ENCODE measurements at regions not wholly inside any gene's neighbourhood (a gene's known extent, or its start where the extent isn't known, plus 50 kb on each side); places are given as distances from the start of the nearest gene placed in this dataset.

DNA sequence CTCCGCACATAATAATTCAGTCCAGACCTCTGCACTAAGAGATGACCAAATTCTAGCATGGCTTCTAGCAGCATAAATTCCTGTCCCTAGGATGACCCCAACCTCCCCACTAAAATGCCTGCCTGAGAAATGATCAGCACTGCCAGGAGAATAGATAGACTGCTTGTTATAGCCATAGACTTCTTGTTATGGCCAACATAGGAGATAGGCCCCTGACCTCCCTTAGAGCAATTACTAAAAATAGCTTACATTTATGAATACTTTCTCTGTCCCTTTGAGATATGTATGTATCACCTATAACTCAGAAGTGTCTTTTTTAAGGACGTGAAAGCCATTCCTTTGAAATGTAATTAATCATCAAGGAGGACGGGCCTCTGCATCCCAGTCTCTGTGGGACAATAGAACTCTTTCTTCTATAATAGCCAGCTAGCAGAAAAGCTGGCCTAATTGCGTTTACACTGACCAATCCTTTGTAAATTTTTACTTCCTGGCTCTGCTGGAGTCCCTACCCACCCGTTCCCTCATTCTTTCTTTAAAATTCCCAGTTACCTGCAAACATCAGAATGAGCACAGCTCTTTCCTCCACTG lies 1002.7 kb downstream of the CDH18 start:
- H3K79me2 ChIP-seq (ENCODE audit: control insufficient read depth, low read length): no peaks in the 10 kb centered on the region
- H3K4me3 ChIP-seq (ENCODE audit: low read length): no peak overlapping the region
- no peak overlapping the region for H3K4me2 ChIP-seq (ENCODE audit: low read length)
- no peaks in the 10 kb centered on the region for H3K27me3 ChIP-seq (ENCODE audit: control insufficient read depth, low read length)
- H3K4me1 ChIP-seq (ENCODE audit: control insufficient read depth, low read length): no peaks in the 10 kb centered on the region
- TF ChIP-seq, protein P1, sequence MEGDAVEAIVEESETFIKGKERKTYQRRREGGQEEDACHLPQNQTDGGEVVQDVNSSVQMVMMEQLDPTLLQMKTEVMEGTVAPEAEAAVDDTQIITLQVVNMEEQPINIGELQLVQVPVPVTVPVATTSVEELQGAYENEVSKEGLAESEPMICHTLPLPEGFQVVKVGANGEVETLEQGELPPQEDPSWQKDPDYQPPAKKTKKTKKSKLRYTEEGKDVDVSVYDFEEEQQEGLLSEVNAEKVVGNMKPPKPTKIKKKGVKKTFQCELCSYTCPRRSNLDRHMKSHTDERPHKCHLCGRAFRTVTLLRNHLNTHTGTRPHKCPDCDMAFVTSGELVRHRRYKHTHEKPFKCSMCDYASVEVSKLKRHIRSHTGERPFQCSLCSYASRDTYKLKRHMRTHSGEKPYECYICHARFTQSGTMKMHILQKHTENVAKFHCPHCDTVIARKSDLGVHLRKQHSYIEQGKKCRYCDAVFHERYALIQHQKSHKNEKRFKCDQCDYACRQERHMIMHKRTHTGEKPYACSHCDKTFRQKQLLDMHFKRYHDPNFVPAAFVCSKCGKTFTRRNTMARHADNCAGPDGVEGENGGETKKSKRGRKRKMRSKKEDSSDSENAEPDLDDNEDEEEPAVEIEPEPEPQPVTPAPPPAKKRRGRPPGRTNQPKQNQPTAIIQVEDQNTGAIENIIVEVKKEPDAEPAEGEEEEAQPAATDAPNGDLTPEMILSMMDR (IDR thresholded peaks at IDR 0.05; ENCODE audit: low read depth, low read length, poor library complexity, severe bottlenecking): no peak
- no peak for TF ChIP-seq EZH2phosphoT487 (IDR thresholded peaks at IDR 0.05; ENCODE audit: borderline replicate concordance, low read length)
- no peaks in the 10 kb centered on the region for H3F3A ChIP-seq (ENCODE audit: control insufficient read depth, insufficient read depth)
- no peaks in the 10 kb centered on the region for H4K20me1 ChIP-seq (ENCODE audit: control insufficient read depth, insufficient read depth, low read depth, low read length)
- no peaks in the 10 kb centered on the region for H3K9me2 ChIP-seq (replicated peaks; ENCODE audit: control insufficient read depth, low read length)
- H3K27ac ChIP-seq (ENCODE audit: low read depth, low read length): no peak overlapping the region
- no peaks in the 10 kb centered on the region for H3K36me3 ChIP-seq (ENCODE audit: control insufficient read depth, low read length)
- no peaks in the 10 kb centered on the region; the same call in 1 of the 2 replicates for H3K9me3 ChIP-seq (ENCODE audit: control insufficient read depth, insufficient read depth, low read length)

DNA sequence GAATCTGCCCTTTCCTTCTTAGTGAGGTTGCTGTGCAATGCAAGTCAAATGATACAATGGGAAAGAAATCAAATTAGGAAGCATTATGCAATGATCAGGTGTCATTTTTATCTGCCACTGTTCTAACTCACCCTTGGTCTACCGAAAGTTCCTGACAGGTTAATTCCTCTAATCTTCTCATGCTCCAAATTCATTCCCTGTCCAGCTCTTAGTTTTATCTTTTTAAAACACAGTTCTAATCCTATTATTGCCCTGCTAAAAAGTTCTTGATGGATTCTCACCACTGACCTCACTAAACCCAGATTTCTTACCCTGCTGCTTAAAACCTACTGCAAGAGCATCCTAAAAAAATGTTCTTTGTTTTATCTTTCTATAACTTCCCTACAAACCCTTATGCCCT lies 1000.9 kb downstream of the CDH18 start:
- Histone ChIP-seq H3F3A (ENCODE audit: control insufficient read depth, insufficient read depth) (no peaks in the 10 kb centered on the region), H3K36me3 (ENCODE audit: control insufficient read depth, low read length) (no peaks in the 10 kb centered on the region), H3K9me2 (replicated peaks; ENCODE audit: control insufficient read depth, low read length) (no peaks in the 10 kb centered on the region), H4K20me1 (ENCODE audit: control insufficient read depth, insufficient read depth, low read depth, low read length) (no peaks in the 10 kb centered on the region), H3K27ac (ENCODE audit: low read depth, low read length) (no peak overlapping the region), H3K9me3 (ENCODE audit: control insufficient read depth, insufficient read depth, low read length) (no peaks in the 10 kb centered on the region; the same call in 1 of the 2 replicates), H3K4me3 (ENCODE audit: low read length) (no peak overlapping the region), H3K79me2 (ENCODE audit: control insufficient read depth, low read length) (no peaks in the 10 kb centered on the region), H3K4me1 (ENCODE audit: control insufficient read depth, low read length) (no peaks in the 10 kb centered on the region), H3K4me2 (ENCODE audit: low read length) (no peak overlapping the region), H3K27me3 (ENCODE audit: control insufficient read depth, low read length) (no peaks in the 10 kb centered on the region)
- TF ChIP-seq, protein P1 (IDR thresholded peaks at IDR 0.05; ENCODE audit: low read depth, low read length, poor library complexity, severe bottlenecking): no peak
- no peak for TF ChIP-seq EZH2phosphoT487 (IDR thresholded peaks at IDR 0.05; ENCODE audit: borderline replicate concordance, low read length)

DNA sequence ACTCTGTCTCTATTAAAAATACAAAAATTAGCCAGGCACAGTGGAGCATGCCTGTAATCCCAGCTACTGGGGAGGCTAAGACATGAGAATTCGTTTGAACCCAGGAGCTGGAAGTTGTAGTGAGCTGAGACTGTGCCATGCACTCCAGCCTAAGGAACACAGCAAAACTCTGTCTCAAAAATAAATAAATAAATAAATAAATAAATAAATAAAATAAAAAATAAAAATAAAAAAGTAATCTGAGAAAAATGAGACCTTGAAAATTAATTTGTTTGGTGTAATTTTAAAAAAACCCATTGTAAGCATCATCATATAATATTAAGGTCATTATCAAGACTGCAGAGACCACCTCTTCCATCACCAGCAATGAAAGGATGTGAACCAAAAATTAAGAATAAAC lies 997.1 kb downstream of the CDH18 start:
- H3K36me3 ChIP-seq (ENCODE audit: control insufficient read depth, low read length): no peaks in the 10 kb centered on the region
- H3K4me1 ChIP-seq (ENCODE audit: control insufficient read depth, low read length): no peaks in the 10 kb centered on the region
- H3K9me2 ChIP-seq (replicated peaks; ENCODE audit: control insufficient read depth, low read length): no peaks in the 10 kb centered on the region
- no peaks in the 10 kb centered on the region for H3K27me3 ChIP-seq (ENCODE audit: control insufficient read depth, low read length)
- H3K4me3 ChIP-seq (ENCODE audit: low read length): no peak overlapping the region
- H3K27ac ChIP-seq (ENCODE audit: low read depth, low read length): no peak overlapping the region
- H4K20me1 ChIP-seq (ENCODE audit: control insufficient read depth, insufficient read depth, low read depth, low read length): no peaks in the 10 kb centered on the region
- no peaks in the 10 kb centered on the region for H3K9me3 ChIP-seq (ENCODE audit: control insufficient read depth, insufficient read depth, low read length)
- no peak for TF ChIP-seq EZH2phosphoT487 (IDR thresholded peaks at IDR 0.05; ENCODE audit: borderline replicate concordance, low read length)
- TF ChIP-seq, protein P1 (IDR thresholded peaks at IDR 0.05; ENCODE audit: low read depth, low read length, poor library complexity, severe bottlenecking): no peak
- no peaks in the 10 kb centered on the region for H3K79me2 ChIP-seq (ENCODE audit: control insufficient read depth, low read length)
- no peaks in the 10 kb centered on the region for H3F3A ChIP-seq (ENCODE audit: control insufficient read depth, insufficient read depth)
- no peak overlapping the region for H3K4me2 ChIP-seq (ENCODE audit: low read length)
